ENCODE measurements at regions not wholly inside any gene's neighbourhood (a gene's known extent, or its start where the extent isn't known, plus 50 kb on each side); places are given as distances from the start of the nearest gene placed in this dataset.

GRCh38 chr13:47230155-47230554, 333.3 kb upstream of the HTR2A start:
- no peak for DNase-seq

- no peak for DNase-seq
Measured at GRCh38 chr13:47226516-47226915, 329.7 kb upstream of the HTR2A start.

- DNase-seq, result no peak
Measured at GRCh38 chr13:47220453-47221140, 323.7 kb upstream of the HTR2A start.

GRCh38 chr13:47218611-47219010, 321.8 kb upstream of the HTR2A start:
- no peak for DNase-seq

- DNase-seq, result no peak
Measured at GRCh38 chr13:47216176-47216822, 319.4 kb upstream of the HTR2A start.

- DNase-seq, result no peak
Measured at GRCh38 chr13:47215736-47216135, 318.9 kb upstream of the HTR2A start.

GRCh38 chr13:47213047-47213446, 316.2 kb upstream of the HTR2A start:
- no peak for DNase-seq

- no peak for DNase-seq
Measured at GRCh38 chr13:47211106-47211505, 314.3 kb upstream of the HTR2A start.

GRCh38 chr13:47206111-47206510, 309.3 kb upstream of the HTR2A start:
- DNase-seq, result no peak

- DNase-seq, result no peak
Measured at GRCh38 chr13:47190696-47191305, 293.9 kb upstream of the HTR2A start.

GRCh38 chr13:47188802-47189201, 291.9 kb upstream of the HTR2A start:
- DNase-seq, result no peak

- DNase-seq, result no peak
Measured at GRCh38 chr13:47186471-47186870, 289.6 kb upstream of the HTR2A start.

- no peak for DNase-seq
Measured at GRCh38 chr13:47184321-47184720, 287.5 kb upstream of the HTR2A start.

GRCh38 chr13:47179321-47179720, 282.5 kb upstream of the HTR2A start:
- DNase-seq, result no peak

GRCh38 chr13:47178090-47178950, 281.5 kb upstream of the HTR2A start:
- DNase-seq, result no peak

- DNase-seq, result no peak
Measured at GRCh38 chr13:47175172-47175866, 278.5 kb upstream of the HTR2A start.

GRCh38 chr13:47170971-47171370, 274.1 kb upstream of the HTR2A start:
- DNase-seq, result no peak

- DNase-seq, result no peak
Measured at GRCh38 chr13:47168618-47169017, 271.8 kb upstream of the HTR2A start.

- no peak for DNase-seq
Measured at GRCh38 chr13:47168066-47168465, 271.2 kb upstream of the HTR2A start.

- no peak for DNase-seq
Measured at GRCh38 chr13:47166336-47166735, 269.5 kb upstream of the HTR2A start.

GRCh38 chr13:47159853-47160550, 263.1 kb upstream of the HTR2A start:
- DNase-seq, result no peak

- DNase-seq, result no peak
Measured at GRCh38 chr13:47158593-47158992, 261.7 kb upstream of the HTR2A start.

Measured in SHP77 treated with DMSO at 0.1 percent for 48 hours (cell line).